IMR-90 (cell line): ENCODE measurements at regions not wholly inside any gene's neighbourhood (a gene's known extent, or its start where the extent isn't known, plus 50 kb on each side); places are given as distances from the start of the nearest gene placed in this dataset.

Source experiments
- ATAC-seq: fragments of 200-7000 bp; cut with Tn5 transposase; 2 replicates; pipeline ENCODE4 v1.9.1; 2020; ENCODE audit warnings: low read depth, mild to moderate bottlenecking, moderate library complexity
- BruUV-seq: library from RNA; stranded (reverse); fragments of 400-500 nt; replicated peaks from 2 replicates; lab custom pipeline; 2021; lab: Mats Ljungman, UMichigan
- CTCF ChIA-PET: fragments of 300-600 bp; formaldehyde crosslinking; extraction: SDS; loops from one replicate; lab custom pipeline; 2021; ENCODE audit warnings: antibody characterized with exemption; lab: Yijun Ruan, JAX
- POLR2A ChIA-PET: fragments of 300-600 bp; sonication (Branson Sonifier 250); formaldehyde crosslinking; loops from one replicate; lab custom pipeline; 2022; ENCODE audit warnings: antibody characterized with exemption; ENCODE audit not compliant: unreplicated experiment; lab: Charles Lee
- DNase-seq: peaks from one replicate; pipeline ENCODE4 v3.0.0; 2013
- H2AFZ ChIP-seq: replicated peaks from 2 replicates; pipeline ENCODE3; 2013; ENCODE audit warnings: low read length, mild to moderate bottlenecking; ENCODE audit not compliant: poor library complexity
- H2AK5ac ChIP-seq: 2 replicates; pipeline ENCODE4 v1.6.1; 2013; ENCODE audit warnings: low read depth, low read length, inconsistent platforms
- H2AK9ac ChIP-seq: replicated peaks from 2 replicates; pipeline ENCODE3; 2013; ENCODE audit warnings: mild to moderate bottlenecking, low read depth, low read length, moderate library complexity; ENCODE audit not compliant: poor library complexity
- H2BK120ac ChIP-seq: 2 replicates; pipeline ENCODE4 v1.6.1; 2013; ENCODE audit warnings: low read depth, low read length, inconsistent platforms
- H2BK15ac ChIP-seq: 3 replicates; pipeline ENCODE4 v1.6.1; 2013; ENCODE audit warnings: low read depth, low read length, inconsistent platforms
- H2BK20ac ChIP-seq: 2 replicates; pipeline ENCODE4 v1.6.1; 2013; ENCODE audit warnings: low read depth, mild to moderate bottlenecking, inconsistent platforms, low read length, moderate library complexity
- H2BK5ac ChIP-seq: 2 replicates; pipeline ENCODE4 v1.6.1; 2013; ENCODE audit warnings: mild to moderate bottlenecking, low read depth, low read length, inconsistent platforms; ENCODE audit not compliant: poor library complexity, severe bottlenecking
- H3K14ac ChIP-seq: replicated peaks from 2 replicates; pipeline ENCODE4 v1.6.1; 2013; ENCODE audit warnings: low read depth, low read length, inconsistent platforms
- H3K18ac ChIP-seq: 2 replicates; pipeline ENCODE4 v1.6.1; 2013; ENCODE audit warnings: low read depth, low read length, control low read depth
- H3K23ac ChIP-seq: 2 replicates; pipeline ENCODE4 v1.6.1; 2013; ENCODE audit warnings: low read depth, low read length, inconsistent platforms
- H3K27ac ChIP-seq: 2 replicates; pipeline ENCODE4 v1.5.1; 2013; ENCODE audit warnings: mild to moderate bottlenecking, control low read depth, low read length; ENCODE audit not compliant: insufficient read depth
- H3K27me3 ChIP-seq: 2 replicates; pipeline ENCODE4 v1.6.1; 2013; ENCODE audit warnings: low read length; ENCODE audit not compliant: control insufficient read depth, insufficient read depth
- H3K36me3 ChIP-seq: 2 replicates; pipeline ENCODE4 v1.6.1; 2013; ENCODE audit warnings: low read length, mixed read lengths; ENCODE audit not compliant: control insufficient read depth, insufficient read depth
- H3K4ac ChIP-seq: 2 replicates; pipeline ENCODE4 v1.6.1; 2013; ENCODE audit warnings: low read depth, low read length, inconsistent platforms
- H3K4me1 ChIP-seq: 2 replicates; pipeline ENCODE4 v1.6.1; 2013; ENCODE audit warnings: low read length, mixed read lengths; ENCODE audit not compliant: control insufficient read depth, insufficient read depth
- H3K4me2 ChIP-seq: 2 replicates; pipeline ENCODE4 v1.6.1; 2013; ENCODE audit warnings: low read depth, mild to moderate bottlenecking, control low read depth, low read length, moderate library complexity
- H3K4me3 ChIP-seq: 2 replicates; pipeline ENCODE4 v1.5.1; 2013; ENCODE audit warnings: low read depth, mild to moderate bottlenecking, control low read depth, low read length, moderate library complexity; ENCODE audit not compliant: insufficient read depth
- H3K56ac ChIP-seq: 2 replicates; pipeline ENCODE4 v1.6.1; 2013; ENCODE audit warnings: low read length, inconsistent platforms; ENCODE audit not compliant: insufficient read depth; ENCODE audit errors: extremely low read depth
- H3K79me1 ChIP-seq, 2 experiments: 2 replicates each; pipeline ENCODE4 v1.6.1; 2013; ENCODE audit warnings: low read length in 2 of 2, inconsistent platforms in 1 of 2, low read depth in 1 of 2
- H3K9ac ChIP-seq: 2 replicates; pipeline ENCODE4 v1.6.1; 2013; ENCODE audit warnings: low read depth, low read length, control low read depth
- H3K9me1 ChIP-seq: 2 replicates; pipeline ENCODE4 v1.6.1; 2013; ENCODE audit warnings: low read length, inconsistent platforms; ENCODE audit not compliant: insufficient read depth
- H3K9me3 ChIP-seq: 2 replicates; pipeline ENCODE4 v1.6.1; 2013; ENCODE audit warnings: low read length; ENCODE audit not compliant: control insufficient read depth, insufficient read depth
- H4K20me1 ChIP-seq: 2 replicates; pipeline ENCODE4 v1.6.1; 2013; ENCODE audit warnings: low read length, inconsistent platforms; ENCODE audit not compliant: insufficient read depth
- H4K5ac ChIP-seq: 2 replicates; pipeline ENCODE4 v1.6.1; 2013; ENCODE audit warnings: mild to moderate bottlenecking, low read depth, low read length, control low read depth
- H4K8ac ChIP-seq, 2 experiments: 2 replicates each; pipeline ENCODE4 v1.6.1; 2013; ENCODE audit warnings: low read depth in 2 of 2, low read length in 2 of 2, control low read depth in 1 of 2, inconsistent platforms in 1 of 2
- H4K91ac ChIP-seq: 2 replicates; pipeline ENCODE4 v1.6.1; 2013; ENCODE audit warnings: low read depth, low read length, inconsistent platforms; ENCODE audit not compliant: insufficient read depth
- BHLHE40 ChIP-seq: fragments of 150-350 bp; IDR thresholded peaks from 2 replicates; pipeline ENCODE4 v1.6.1; 2016; ENCODE audit warnings: mild to moderate bottlenecking, low read depth, low read length
- CEBPB ChIP-seq: IDR thresholded peaks from 2 replicates; pipeline ENCODE4 v1.6.1; 2012; ENCODE audit warnings: low read depth, low read length, improper control_type of control experiment
- CHD1 ChIP-seq: IDR thresholded peaks from 2 replicates; pipeline ENCODE4 v1.6.1; 2012; ENCODE audit warnings: low read depth, low read length, improper control_type of control experiment
- CTCF ChIP-seq: conservative IDR thresholded peaks from 2 replicates; pipeline ENCODE4 v1.5.1; 2012; ENCODE audit warnings: mild to moderate bottlenecking, low read depth, low read length, improper control_type of control experiment
- ELK1 ChIP-seq: fragments of 150-350 bp; IDR thresholded peaks from 2 replicates; pipeline ENCODE4 v1.6.1; 2016; ENCODE audit warnings: low read depth, mild to moderate bottlenecking, low read length, moderate library complexity, borderline replicate concordance
- FOS ChIP-seq: fragments of 150-350 bp; IDR thresholded peaks from 2 replicates; pipeline ENCODE4 v1.6.1; 2016; ENCODE audit warnings: low read depth, low read length
- MAFK ChIP-seq: IDR thresholded peaks from 2 replicates; pipeline ENCODE4 v1.6.1; 2012; ENCODE audit warnings: low read depth, low read length, improper control_type of control experiment
- MAZ ChIP-seq: IDR thresholded peaks from 2 replicates; pipeline ENCODE4 v1.6.1; 2012; ENCODE audit warnings: low read depth, mild to moderate bottlenecking, low read length, improper control_type of control experiment, moderate library complexity, borderline replicate concordance
- MXI1 ChIP-seq: IDR thresholded peaks from 2 replicates; pipeline ENCODE4 v1.6.1; 2012; ENCODE audit warnings: low read depth, mild to moderate bottlenecking, low read length, moderate library complexity, borderline replicate concordance
- NFE2L2 ChIP-seq: fragments of 150-350 bp; IDR thresholded peaks from 2 replicates; pipeline ENCODE4 v1.6.1; 2016; ENCODE audit warnings: low read depth, mild to moderate bottlenecking, low read length
- POLR2A ChIP-seq: IDR thresholded peaks from 2 replicates; pipeline ENCODE4 v1.6.1; 2012; ENCODE audit warnings: mild to moderate bottlenecking, low read depth, low read length
- RAD21 ChIP-seq: IDR thresholded peaks from 2 replicates; pipeline ENCODE4 v1.6.1; 2012; ENCODE audit warnings: low read length, improper control_type of control experiment
- RCOR1 ChIP-seq: IDR thresholded peaks from 2 replicates; pipeline ENCODE4 v1.6.1; 2012; ENCODE audit warnings: mild to moderate bottlenecking, low read length, improper control_type of control experiment; ENCODE audit not compliant: insufficient replicate concordance
- RFX5 ChIP-seq: IDR thresholded peaks from 2 replicates; pipeline ENCODE4 v1.8.0; 2012; ENCODE audit warnings: low read depth, mild to moderate bottlenecking, low read length, moderate library complexity
- SMC3 ChIP-seq: fragments of 150-350 bp; IDR thresholded peaks from 2 replicates; pipeline ENCODE4 v1.6.1; 2016; ENCODE audit warnings: low read depth, mild to moderate bottlenecking, antibody characterized with exemption, low read length, moderate library complexity
- USF2 ChIP-seq: fragments of 150-350 bp; IDR thresholded peaks from 2 replicates; pipeline ENCODE4 v1.6.1; 2017; ENCODE audit warnings: mild to moderate bottlenecking, antibody characterized with exemption, low read length, low read depth
- WGBS, 2 experiments: methylation state at CpG; one replicate each; pipeline versions ENCODE4 v1.1.5 to v1.1.7; 2013; ENCODE audit warnings: missing lambda C conversion rate in 2 of 2; ENCODE audit not compliant: insufficient read length in 1 of 2; ENCODE audit errors: extremely low coverage in 2 of 2; 5-methylcytosine and 5-hydroxymethylcytosine counted together
- dilution Hi-C: fragments of 300-500 bp; cut with HindIII; formaldehyde crosslinking; loops from one replicate; pipeline ENCODE4 v1.14.3; 2018; ENCODE audit warnings: low sequenced_read_pairs; ENCODE audit not compliant: unreplicated experiment
- in situ Hi-C: fragments of 300-500 bp; cut with MboI; formaldehyde crosslinking; loops from 3 replicates; pipeline ENCODE4 v1.14.3; 2019; ENCODE audit warnings: low sequenced_read_pairs, inconsistent platforms, mixed read lengths
- intact Hi-C: fragments of 100-400 bp; cut with micrococcal nuclease; formaldehyde crosslinking; loops from 2 replicates; pipeline ENCODE4 v1.10.0; 2022

GRCh38 chr2:64323197-64323596, 130.8 kb upstream of the LGALSL start:
- H3K4me3 ChIP-seq = no peak overlapping the region
- intact Hi-C loops (no loop called here), dilution Hi-C loops (loop anchor here (25.0 kb wide), 1 partner anchor 261 kb away; no protein-coding TSS in a partner anchor), in situ Hi-C loops (no loop called here)
- H2AK9ac ChIP-seq = no peak overlapping the region
- H3K9ac ChIP-seq = no peak overlapping the region
- no peaks in the 10 kb centered on the region; the same call in 1 of the 2 replicates for H3K9me1 ChIP-seq
- H3K79me1 ChIP-seq = no peaks in the 10 kb centered on the region
- H3K9me3 ChIP-seq = peaks cover 4% of the 10 kb centered on the region
- no peak overlapping the region for H2AK5ac ChIP-seq
- TF ChIP-seq BHLHE40 (no peak), RCOR1 (no peak), MXI1 (no peak), FOS (no peak), RFX5 (no peak), NFE2L2 (no peak), CHD1 (no peak), CEBPB (no peak), POLR2A (no peak), RAD21 (no peak), MAZ (no peak), USF2 (no peak), ELK1 (no peak), CTCF (no peak), SMC3 (no peak), MAFK (no peak)
- H3K14ac ChIP-seq = no peak overlapping the region
- no peak overlapping the region for H3K18ac ChIP-seq
- no peak overlapping the region for H4K91ac ChIP-seq
- peaks cover 47% of the 10 kb centered on the region for H3K27me3 ChIP-seq
- ChIA-PET CTCF (no interaction called here), POLR2A (no interaction called here)
- DNase-seq (no peak), ATAC-seq (no peak)
- H2BK15ac ChIP-seq = no peak overlapping the region
- no peaks in the 10 kb centered on the region for H3K36me3 ChIP-seq
- no peak overlapping the region for H3K4me2 ChIP-seq
- H3K4ac ChIP-seq = no peak overlapping the region
- H3K23ac ChIP-seq = no peak overlapping the region
- H3K4me1 ChIP-seq = no peaks in the 10 kb centered on the region
- H3K27ac ChIP-seq = no peak overlapping the region
- H2BK120ac ChIP-seq = no peak overlapping the region
- H4K20me1 ChIP-seq = no peaks in the 10 kb centered on the region
- H3K56ac ChIP-seq = no peak overlapping the region
- WGBS, 2 experiments = no CpG with 5 or more reads among the region's 5 CpGs
- H2AFZ ChIP-seq = no peak overlapping the region
- no TSS peak for BruUV-seq
- H2BK20ac ChIP-seq = no peak overlapping the region
- no peak overlapping the region for H4K5ac ChIP-seq
- no peak overlapping the region for H4K8ac ChIP-seq
- H2BK5ac ChIP-seq = no peak overlapping the region
